ENCODE measurements at regions not wholly inside any gene's neighbourhood (a gene's known extent, or its start where the extent isn't known, plus 50 kb on each side); places are given as distances from the start of the nearest gene placed in this dataset.
"Not testable (repeated sequence)": the region's sequence is repeated elsewhere in the genome, so short reads cannot be mapped to it uniquely, and the experiment has no call there.

DNA sequence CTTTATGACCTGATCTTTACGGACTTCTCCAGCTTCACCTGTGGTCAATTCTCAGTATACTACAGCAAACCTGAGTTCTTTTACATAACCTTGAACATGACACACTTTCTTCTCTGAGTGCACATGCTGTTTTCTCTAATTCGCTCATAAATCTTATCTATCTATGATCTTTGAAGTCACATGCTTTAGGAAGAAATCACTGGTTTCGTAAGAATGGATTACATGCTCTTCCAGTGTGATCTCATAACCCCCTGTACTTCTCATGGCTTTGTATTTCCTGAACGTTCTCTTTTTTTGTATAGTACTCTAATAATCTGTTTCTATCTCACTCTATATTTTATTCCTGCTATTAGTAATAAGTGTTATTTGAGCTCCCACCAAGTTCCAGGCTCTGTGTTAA is 1165.2 kb downstream of the TBL1XR1 start:
- Histone ChIP-seq H3K4me2 (no peak overlapping the region), H4K20me1 (ENCODE audit: insufficient read depth) (no peaks in the 10 kb centered on the region), H3K9ac (no peak overlapping the region), H3K4me3 (IDR thresholded peaks at IDR 0.05; ENCODE audit: insufficient read depth, low read depth, low read length) (no peak overlapping the region), H3K79me2 (ENCODE audit: insufficient read depth, low read depth) (no peaks in the 10 kb centered on the region), H3K4me1 (ENCODE audit: low read depth, poor library complexity, severe bottlenecking) (no peaks in the 10 kb centered on the region), H2AFZ (ENCODE audit: low read depth) (no peak overlapping the region), H3K36me3 (ENCODE audit: insufficient read depth) (no peaks in the 10 kb centered on the region; the same call in 1 of the 2 replicates), H3K27me3 (ENCODE audit: insufficient read depth, low read depth) (no peaks in the 10 kb centered on the region), H3K27ac (no peak overlapping the region)
- TF ChIP-seq, protein P1, sequence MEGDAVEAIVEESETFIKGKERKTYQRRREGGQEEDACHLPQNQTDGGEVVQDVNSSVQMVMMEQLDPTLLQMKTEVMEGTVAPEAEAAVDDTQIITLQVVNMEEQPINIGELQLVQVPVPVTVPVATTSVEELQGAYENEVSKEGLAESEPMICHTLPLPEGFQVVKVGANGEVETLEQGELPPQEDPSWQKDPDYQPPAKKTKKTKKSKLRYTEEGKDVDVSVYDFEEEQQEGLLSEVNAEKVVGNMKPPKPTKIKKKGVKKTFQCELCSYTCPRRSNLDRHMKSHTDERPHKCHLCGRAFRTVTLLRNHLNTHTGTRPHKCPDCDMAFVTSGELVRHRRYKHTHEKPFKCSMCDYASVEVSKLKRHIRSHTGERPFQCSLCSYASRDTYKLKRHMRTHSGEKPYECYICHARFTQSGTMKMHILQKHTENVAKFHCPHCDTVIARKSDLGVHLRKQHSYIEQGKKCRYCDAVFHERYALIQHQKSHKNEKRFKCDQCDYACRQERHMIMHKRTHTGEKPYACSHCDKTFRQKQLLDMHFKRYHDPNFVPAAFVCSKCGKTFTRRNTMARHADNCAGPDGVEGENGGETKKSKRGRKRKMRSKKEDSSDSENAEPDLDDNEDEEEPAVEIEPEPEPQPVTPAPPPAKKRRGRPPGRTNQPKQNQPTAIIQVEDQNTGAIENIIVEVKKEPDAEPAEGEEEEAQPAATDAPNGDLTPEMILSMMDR (conservative IDR thresholded peaks at IDR 0.05; ENCODE audit: low read depth, low read length) = no peak

DNA sequence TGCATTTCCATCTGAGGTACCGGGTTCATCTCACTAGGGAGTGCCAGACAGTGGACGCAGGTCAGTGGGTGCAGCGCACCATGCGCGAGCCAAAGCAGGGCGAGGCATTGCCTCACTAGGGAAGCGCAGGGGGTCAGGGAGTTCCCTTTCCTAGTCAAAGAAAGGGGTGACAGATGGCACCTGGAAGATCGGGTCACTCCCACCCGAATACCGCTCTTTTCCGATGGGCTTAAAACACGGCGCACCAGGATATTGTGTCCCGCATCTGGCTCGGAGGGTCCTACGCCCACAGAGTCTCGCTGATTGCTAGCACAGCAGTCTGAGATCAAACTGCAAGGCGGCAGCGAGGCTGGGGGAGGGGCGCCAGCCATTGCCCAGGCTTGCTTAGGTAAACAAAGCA is 1157.1 kb downstream of the NAALADL2 start:
- H3K27ac ChIP-seq; H3K4me2 ChIP-seq; H3K27me3 ChIP-seq (ENCODE audit: insufficient read depth, low read depth); H3K9ac ChIP-seq; H3K4me3 ChIP-seq (IDR thresholded peaks at IDR 0.05; ENCODE audit: insufficient read depth, low read depth, low read length); H2AFZ ChIP-seq (ENCODE audit: low read depth); H3K79me2 ChIP-seq (ENCODE audit: insufficient read depth, low read depth); H4K20me1 ChIP-seq (ENCODE audit: insufficient read depth); H3K4me1 ChIP-seq (ENCODE audit: low read depth, poor library complexity, severe bottlenecking); H3K36me3 ChIP-seq (ENCODE audit: insufficient read depth): not testable (repeated sequence)

DNA sequence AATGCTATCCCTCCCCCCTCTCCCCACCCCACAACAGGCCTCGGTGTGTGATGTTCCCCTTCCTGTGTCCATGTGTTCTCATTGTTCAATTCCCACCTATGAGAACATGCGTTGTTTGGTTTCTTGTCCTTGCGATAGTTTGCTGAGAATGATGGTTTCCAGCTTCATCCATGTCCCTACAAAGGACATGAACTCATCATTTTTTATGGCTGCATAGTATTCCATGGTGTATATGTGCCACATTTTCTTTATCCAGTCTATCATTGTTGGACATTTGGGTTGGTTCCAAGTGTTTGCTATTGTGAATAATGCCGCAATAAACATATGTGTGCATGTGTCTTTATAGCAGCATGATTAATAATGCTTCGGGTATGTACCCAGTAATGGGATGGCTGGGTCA is 1156.1 kb downstream of the NAALADL2 start:
- not testable (repeated sequence) for H3K4me3 ChIP-seq (IDR thresholded peaks at IDR 0.05; ENCODE audit: insufficient read depth, low read depth, low read length); H2AFZ ChIP-seq (ENCODE audit: low read depth); H3K79me2 ChIP-seq (ENCODE audit: insufficient read depth, low read depth); H3K4me2 ChIP-seq; H3K9ac ChIP-seq; H4K20me1 ChIP-seq (ENCODE audit: insufficient read depth); H3K27me3 ChIP-seq (ENCODE audit: insufficient read depth, low read depth); H3K36me3 ChIP-seq (ENCODE audit: insufficient read depth); H3K4me1 ChIP-seq (ENCODE audit: low read depth, poor library complexity, severe bottlenecking); H3K27ac ChIP-seq

DNA sequence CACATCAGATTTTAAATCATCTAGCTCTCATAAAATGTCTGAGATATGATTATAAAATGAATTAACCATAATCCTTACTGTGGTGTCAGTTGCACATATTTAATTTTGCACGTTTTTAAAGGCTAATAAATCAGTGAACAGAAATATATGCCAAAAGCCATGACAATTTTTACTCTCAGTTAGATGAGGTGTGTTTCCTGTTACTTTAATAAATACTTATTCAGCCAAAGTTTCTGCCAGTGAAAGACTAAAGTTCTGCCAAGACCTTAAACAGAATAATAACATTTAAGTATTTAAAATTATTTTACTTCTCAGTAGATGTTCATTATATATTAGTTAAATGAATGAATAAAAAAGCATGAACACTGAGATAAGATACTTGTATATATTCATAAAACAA is 1150.1 kb downstream of the NAALADL2 start:
- H2AFZ ChIP-seq (ENCODE audit: low read depth) = no peak overlapping the region
- H4K20me1 ChIP-seq (ENCODE audit: insufficient read depth) = no peaks in the 10 kb centered on the region

DNA sequence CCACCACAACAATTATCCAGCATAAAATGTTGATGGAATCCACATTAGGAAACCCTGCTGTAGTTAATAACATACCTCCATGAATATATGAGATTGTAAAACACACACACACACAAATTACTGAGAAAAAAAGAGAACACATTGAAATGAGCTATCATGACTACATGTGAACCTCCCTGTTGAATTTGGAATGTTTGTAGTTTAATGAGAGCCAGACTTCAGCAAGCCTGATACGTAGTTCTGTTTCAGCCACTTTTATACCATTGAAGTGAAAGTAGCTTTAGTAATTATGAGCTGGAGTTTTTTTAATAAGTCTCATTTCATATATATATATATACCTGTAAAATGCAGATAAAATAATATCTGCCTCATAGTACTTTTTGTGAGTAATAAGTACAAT is 1146.4 kb downstream of the NAALADL2 start:
- H4K20me1 ChIP-seq (ENCODE audit: insufficient read depth) = no peaks in the 10 kb centered on the region
- no peaks in the 10 kb centered on the region for H3K79me2 ChIP-seq (ENCODE audit: insufficient read depth, low read depth)
- no peaks in the 10 kb centered on the region for H3K36me3 ChIP-seq (ENCODE audit: insufficient read depth)
- no peaks in the 10 kb centered on the region for H3K4me1 ChIP-seq (ENCODE audit: low read depth, poor library complexity, severe bottlenecking)
- no peaks in the 10 kb centered on the region for H3K27me3 ChIP-seq (ENCODE audit: insufficient read depth, low read depth)
- H2AFZ ChIP-seq (ENCODE audit: low read depth) = no peak overlapping the region
- H3K27ac ChIP-seq = no peak overlapping the region
- TF ChIP-seq, protein P1 (conservative IDR thresholded peaks at IDR 0.05; ENCODE audit: low read depth, low read length) = no peak
- H3K4me2 ChIP-seq = no peak overlapping the region
- no peak overlapping the region for H3K9ac ChIP-seq
- no peak overlapping the region for H3K4me3 ChIP-seq (IDR thresholded peaks at IDR 0.05; ENCODE audit: insufficient read depth, low read depth, low read length)

More for the DNA sequence above, 1150.1 kb downstream of the NAALADL2 start:
- Histone ChIP-seq H3K27me3 (ENCODE audit: insufficient read depth, low read depth) (no peaks in the 10 kb centered on the region), H3K79me2 (ENCODE audit: insufficient read depth, low read depth) (no peaks in the 10 kb centered on the region), H3K4me1 (ENCODE audit: low read depth, poor library complexity, severe bottlenecking) (no peaks in the 10 kb centered on the region), H3K9ac (no peak overlapping the region), H3K36me3 (ENCODE audit: insufficient read depth) (no peaks in the 10 kb centered on the region), H3K27ac (no peak overlapping the region), H3K4me3 (IDR thresholded peaks at IDR 0.05; ENCODE audit: insufficient read depth, low read depth, low read length) (no peak overlapping the region), H3K4me2 (no peak overlapping the region)
- TF ChIP-seq, protein P1 (conservative IDR thresholded peaks at IDR 0.05; ENCODE audit: low read depth, low read length) = no peak

Data from KMS-11 (cell line).